CD8-positive, alpha-beta memory T cell (primary cell): ENCODE measurements at regions not wholly inside any gene's neighbourhood (a gene's known extent, or its start where the extent isn't known, plus 50 kb on each side); places are given as distances from the start of the nearest gene placed in this dataset.
"Not testable (repeated sequence)": the region's sequence is repeated elsewhere in the genome, so short reads cannot be mapped to it uniquely, and the experiment has no call there.

Source experiments
- CTCF ChIA-PET: fragments of 350-600 bp; sonication (Branson Sonifier 250); formaldehyde crosslinking; loops from one replicate; lab custom pipeline; 2021; ENCODE audit warnings: antibody characterized with exemption; lab: Charles Lee
- POLR2A ChIA-PET: fragments of 350-600 bp; sonication (Branson Sonifier 250); formaldehyde crosslinking; loops from one replicate; lab custom pipeline; 2021; ENCODE audit warnings: antibody characterized with exemption; lab: Charles Lee
- DNase-seq, 5 donors: peaks; one replicate each; pipeline versions ENCODE4 v3.0.0 to v3.0.0-alpha.2; 2020 to 2022; ENCODE audit warnings: mixed read lengths in 1 of 5
- H3K27ac ChIP-seq: one replicate; pipeline ENCODE4 v1.7.0; 2013; ENCODE audit warnings: low read depth, mild to moderate bottlenecking, low read length, moderate library complexity
- H3K27me3 ChIP-seq: 2 replicates; pipeline ENCODE4 v1.7.0; 2013; ENCODE audit warnings: low read length, mild to moderate bottlenecking; ENCODE audit not compliant: insufficient read depth, poor library complexity, severe bottlenecking
- H3K36me3 ChIP-seq: 2 replicates; pipeline ENCODE4 v1.7.0; 2013; ENCODE audit warnings: mild to moderate bottlenecking, low read length, moderate library complexity; ENCODE audit not compliant: insufficient read depth
- H3K4me1 ChIP-seq: 2 replicates; pipeline ENCODE4 v1.7.0; 2013; ENCODE audit warnings: mild to moderate bottlenecking, low read length, moderate library complexity; ENCODE audit not compliant: insufficient read depth
- H3K4me3 ChIP-seq: 2 replicates; pipeline ENCODE4 v1.7.0; 2013; ENCODE audit warnings: mild to moderate bottlenecking, low read length
- H3K9me3 ChIP-seq: 2 replicates; pipeline ENCODE4 v1.7.0; 2013; ENCODE audit warnings: mild to moderate bottlenecking, low read length
- H3K27ac Mint-ChIP-seq, 8 donors: one replicate each; pipeline ENCODE4 v1.8.0; 2020 to 2021; ENCODE audit warnings: mixed read lengths in 8 of 8, mild to moderate bottlenecking in 6 of 8, inconsistent platforms in 3 of 8, moderate library complexity in 3 of 8
- H3K27me3 Mint-ChIP-seq, 2 donors: one replicate each; pipeline ENCODE4 v1.8.0; 2020 to 2021; ENCODE audit warnings: mixed read lengths in 2 of 2, mild to moderate bottlenecking in 1 of 2, moderate library complexity in 1 of 2
- H3K36me3 Mint-ChIP-seq, 3 donors: one replicate each; pipeline ENCODE4 v1.8.0; 2020 to 2021; ENCODE audit warnings: mixed read lengths in 3 of 3, inconsistent platforms in 1 of 3, mild to moderate bottlenecking in 1 of 3
- H3K4me1 Mint-ChIP-seq, 3 donors: one replicate each; pipeline ENCODE4 v1.8.0; 2020 to 2021; ENCODE audit warnings: mixed read lengths in 3 of 3, inconsistent platforms in 1 of 3, mild to moderate bottlenecking in 1 of 3
- H3K4me3 Mint-ChIP-seq, 7 donors: one replicate each; pipeline ENCODE4 v1.8.0; 2020 to 2021; ENCODE audit warnings: mixed read lengths in 7 of 7, mild to moderate bottlenecking in 6 of 7, moderate library complexity in 4 of 7, inconsistent platforms in 2 of 7
- H3K9me3 Mint-ChIP-seq, 5 donors: one replicate each; pipeline ENCODE4 v1.8.0; 2020 to 2022; ENCODE audit warnings: mixed read lengths in 5 of 5, mild to moderate bottlenecking in 3 of 5, moderate library complexity in 2 of 5, inconsistent platforms in 1 of 5

GRCh38 chr16:55072976-55073375 is 142.3 kb downstream of the IRX5 start:
- Mint-ChIP-seq H3K4me1 (no peaks in the 10 kb centered on the region), H3K9me3 (peaks cover 0 to 2% (median 0%) of the 10 kb centered on the region in 5 donors), H3K27ac (no peak overlapping the region), H3K27me3 (peaks cover 0 to 1% of the 10 kb centered on the region in 2 donors), H3K36me3 (no peaks in the 10 kb centered on the region), H3K4me3 (no peak overlapping the region)
- H3K9me3 ChIP-seq: no peaks in the 10 kb centered on the region
- H3K27me3 ChIP-seq: no peaks in the 10 kb centered on the region
- H3K4me1 ChIP-seq: no peaks in the 10 kb centered on the region
- no peak for DNase-seq
- no peak overlapping the region for H3K27ac ChIP-seq
- H3K36me3 ChIP-seq: no peaks in the 10 kb centered on the region
- H3K4me3 ChIP-seq: no peak overlapping the region
- ChIA-PET POLR2A (no interaction called here), CTCF (no interaction called here)

GRCh38 chr16:55073830-55074229 is 143.2 kb downstream of the IRX5 start:
- CTCF ChIA-PET: no interaction called here
- no peaks in the 10 kb centered on the region for H3K4me1 ChIP-seq
- no peak overlapping the region for H3K4me3 Mint-ChIP-seq
- no peaks in the 10 kb centered on the region for H3K36me3 Mint-ChIP-seq
- H3K9me3 Mint-ChIP-seq: peaks cover 0 to 2% (median 0%) of the 10 kb centered on the region in 5 donors
- H3K36me3 ChIP-seq: no peaks in the 10 kb centered on the region
- H3K27me3 ChIP-seq: no peaks in the 10 kb centered on the region
- no peak overlapping the region for H3K4me3 ChIP-seq
- no peaks in the 10 kb centered on the region for H3K9me3 ChIP-seq
- DNase-seq: no peak
- peak overlapping the region in 1 of 8 donors; percentile 44 for H3K27ac Mint-ChIP-seq
- POLR2A ChIA-PET: no interaction called here
- H3K4me1 Mint-ChIP-seq: no peaks in the 10 kb centered on the region
- H3K27ac ChIP-seq: no peak overlapping the region
- peaks cover 0 to 1% of the 10 kb centered on the region in 2 donors for H3K27me3 Mint-ChIP-seq

DNA sequence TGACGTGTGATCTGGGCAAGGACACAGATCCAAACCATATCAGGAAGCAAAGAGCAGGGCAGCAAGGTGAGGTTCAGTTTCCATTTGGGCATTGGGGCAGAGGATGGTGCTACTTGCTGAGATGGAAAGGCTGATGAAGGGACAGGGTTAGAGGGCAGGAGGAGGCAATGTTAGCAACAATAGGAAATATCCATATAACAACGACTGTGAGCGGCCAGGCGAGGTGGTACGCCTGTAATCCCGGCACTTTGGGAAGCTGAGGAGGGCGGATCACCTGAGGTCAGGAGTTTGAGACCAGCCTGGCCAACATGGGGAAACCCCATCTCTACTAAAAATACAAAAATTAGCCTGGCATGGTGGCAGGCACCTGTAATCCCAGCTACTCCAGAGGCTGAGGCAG is 144.5 kb downstream of the IRX5 start:
- H3K4me1 Mint-ChIP-seq, H3K9me3 Mint-ChIP-seq, H3K36me3 Mint-ChIP-seq, H3K4me3 Mint-ChIP-seq, H3K27ac ChIP-seq, H3K4me3 ChIP-seq, H3K9me3 ChIP-seq, H3K27me3 Mint-ChIP-seq, H3K4me1 ChIP-seq, H3K36me3 ChIP-seq, H3K27ac Mint-ChIP-seq, DNase-seq, H3K27me3 ChIP-seq, POLR2A ChIA-PET, CTCF ChIA-PET: not testable (repeated sequence)

GRCh38 chr16:55076053-55076452 is 145.4 kb downstream of the IRX5 start:
- H3K4me1 ChIP-seq: no peaks in the 10 kb centered on the region
- Mint-ChIP-seq H3K9me3 (peaks cover 0 to 2% (median 0%) of the 10 kb centered on the region in 5 donors), H3K27ac (no peak overlapping the region), H3K4me1 (no peaks in the 10 kb centered on the region), H3K27me3 (peaks cover 0 to 1% of the 10 kb centered on the region in 2 donors), H3K4me3 (no peak overlapping the region), H3K36me3 (no peaks in the 10 kb centered on the region)
- ChIA-PET CTCF (no interaction called here), POLR2A (no interaction called here)
- H3K4me3 ChIP-seq: no peak overlapping the region
- H3K9me3 ChIP-seq: no peaks in the 10 kb centered on the region
- H3K27ac ChIP-seq: no peak overlapping the region
- no peaks in the 10 kb centered on the region for H3K27me3 ChIP-seq
- DNase-seq: no peak
- H3K36me3 ChIP-seq: no peaks in the 10 kb centered on the region

DNA sequence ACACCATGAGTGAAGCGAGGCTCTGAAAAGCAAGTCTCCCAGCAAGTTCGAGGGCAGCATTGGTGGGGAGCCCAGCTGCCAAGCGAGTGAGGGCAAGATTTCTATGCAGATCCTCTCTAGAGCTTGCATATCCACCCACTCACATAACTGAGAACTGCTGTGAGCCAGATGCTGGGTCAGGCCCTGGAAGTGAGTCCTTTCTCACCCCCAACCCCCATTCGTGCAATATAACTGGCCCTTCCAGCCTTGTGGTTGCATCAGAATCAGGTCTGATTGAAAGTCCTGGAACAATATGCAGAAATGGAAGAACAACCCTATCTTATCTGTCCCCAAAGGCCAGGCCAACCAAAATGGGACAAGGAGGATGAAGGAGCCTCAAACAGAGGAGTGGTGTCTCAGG is 146.6 kb downstream of the IRX5 start:
- ChIA-PET POLR2A (no interaction called here), CTCF (no interaction called here)
- Histone ChIP-seq H3K27me3 (no peaks in the 10 kb centered on the region), H3K36me3 (no peaks in the 10 kb centered on the region), H3K4me1 (no peaks in the 10 kb centered on the region), H3K9me3 (no peaks in the 10 kb centered on the region), H3K27ac (no peak overlapping the region), H3K4me3 (no peak overlapping the region)
- H3K4me1 Mint-ChIP-seq: no peaks in the 10 kb centered on the region
- DNase-seq: no peak
- H3K4me3 Mint-ChIP-seq: no peak overlapping the region
- no peak overlapping the region for H3K27ac Mint-ChIP-seq
- peaks cover 0 to 1% of the 10 kb centered on the region in 2 donors for H3K27me3 Mint-ChIP-seq
- no peaks in the 10 kb centered on the region for H3K36me3 Mint-ChIP-seq
- peaks cover 0 to 2% (median 0%) of the 10 kb centered on the region in 5 donors for H3K9me3 Mint-ChIP-seq

DNA sequence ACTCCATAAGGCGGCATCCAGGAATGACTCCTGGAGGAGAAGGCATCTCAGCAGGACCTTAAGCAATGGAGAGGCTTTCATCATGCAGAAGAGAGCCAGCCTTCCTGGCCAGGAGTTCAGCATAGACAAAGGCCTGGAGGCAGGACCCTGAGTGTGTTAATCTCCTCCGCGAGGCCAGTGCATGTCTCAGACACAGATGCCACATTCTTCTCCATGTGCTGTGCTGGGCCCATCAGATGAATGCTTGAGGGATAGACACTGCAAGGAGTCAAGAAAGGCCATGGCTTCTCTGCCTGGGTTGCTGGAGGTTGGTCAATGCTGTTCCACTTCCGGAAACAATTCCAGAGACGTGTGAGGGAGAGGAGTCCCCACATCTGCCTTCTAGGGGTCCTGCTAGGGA is 147.5 kb downstream of the IRX5 start:
- Mint-ChIP-seq H3K27ac (no peak overlapping the region), H3K36me3 (no peaks in the 10 kb centered on the region), H3K9me3 (peaks cover 0 to 2% (median 0%) of the 10 kb centered on the region in 5 donors), H3K4me1 (no peaks in the 10 kb centered on the region), H3K4me3 (no peak overlapping the region), H3K27me3 (peaks cover 0 to 3% of the 10 kb centered on the region in 2 donors)
- no peaks in the 10 kb centered on the region for H3K9me3 ChIP-seq
- no peak overlapping the region for H3K27ac ChIP-seq
- no peaks in the 10 kb centered on the region for H3K27me3 ChIP-seq
- no peaks in the 10 kb centered on the region for H3K36me3 ChIP-seq
- DNase-seq: no peak
- CTCF ChIA-PET: no interaction called here
- POLR2A ChIA-PET: no interaction called here
- H3K4me1 ChIP-seq: no peaks in the 10 kb centered on the region
- H3K4me3 ChIP-seq: no peak overlapping the region

GRCh38 chr16:55078699-55079410 is 148.2 kb downstream of the IRX5 start:
- no peak overlapping the region for H3K27ac ChIP-seq
- H3K4me3 ChIP-seq: no peak overlapping the region
- H3K9me3 ChIP-seq: no peaks in the 10 kb centered on the region
- no peaks in the 10 kb centered on the region for H3K36me3 ChIP-seq
- H3K36me3 Mint-ChIP-seq: no peaks in the 10 kb centered on the region
- no peak overlapping the region for H3K27ac Mint-ChIP-seq
- H3K27me3 ChIP-seq: no peaks in the 10 kb centered on the region
- no peaks in the 10 kb centered on the region for H3K4me1 ChIP-seq
- H3K9me3 Mint-ChIP-seq: peaks cover 0 to 2% (median 0%) of the 10 kb centered on the region in 5 donors
- peaks cover 0 to 3% of the 10 kb centered on the region in 2 donors for H3K27me3 Mint-ChIP-seq
- H3K4me1 Mint-ChIP-seq: no peaks in the 10 kb centered on the region
- ChIA-PET POLR2A (no interaction called here), CTCF (no interaction called here)
- DNase-seq: no peak
- no peak overlapping the region for H3K4me3 Mint-ChIP-seq

DNA sequence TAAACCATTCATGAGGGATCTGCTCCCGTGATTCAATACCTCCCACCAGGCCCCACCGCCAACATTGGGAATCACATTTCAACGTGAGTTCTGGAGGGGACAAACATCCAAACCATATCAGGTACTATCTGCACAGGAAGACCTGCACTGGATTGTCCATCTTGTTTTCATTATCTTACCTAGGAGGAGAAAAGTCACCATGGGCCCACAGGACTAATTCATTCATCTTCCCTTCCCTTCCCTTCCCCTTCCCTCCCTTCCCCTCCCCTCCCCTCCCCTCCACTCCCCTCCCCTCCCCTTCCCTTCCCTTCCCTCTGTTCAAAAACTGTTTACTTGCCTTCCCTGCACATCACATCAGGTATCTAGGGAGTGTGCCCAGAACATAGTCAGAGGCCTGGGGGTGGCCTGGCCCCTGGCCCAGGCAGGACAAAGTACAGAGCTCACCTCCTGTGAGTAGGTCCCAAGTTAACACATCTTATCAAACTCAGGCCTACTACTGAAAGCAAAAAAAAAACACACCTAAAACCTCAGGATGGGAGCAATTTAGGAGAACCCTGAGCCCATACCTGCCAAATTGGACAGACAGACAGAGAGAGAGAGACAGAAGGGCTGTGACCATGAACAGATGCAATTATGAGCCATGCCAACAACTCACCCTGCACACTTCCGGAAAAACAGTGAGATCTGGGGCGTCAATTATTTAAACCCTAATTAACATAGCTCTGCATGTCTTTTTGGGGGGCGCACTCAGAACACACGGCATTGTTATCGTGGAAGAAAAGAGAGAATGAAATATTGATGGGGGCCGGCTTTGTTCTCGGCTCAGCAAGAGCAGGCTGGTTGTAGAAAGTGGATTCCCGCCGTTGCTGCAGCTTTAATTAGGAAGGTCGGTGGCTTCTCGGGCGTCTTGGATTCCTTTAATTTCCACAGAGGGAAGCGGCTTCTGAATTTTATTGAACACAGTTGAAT is 151.2 kb downstream of the IRX5 start:
- H3K36me3 Mint-ChIP-seq: no peaks in the 10 kb centered on the region
- Histone ChIP-seq H3K27me3 (no peaks in the 10 kb centered on the region), H3K9me3 (no peaks in the 10 kb centered on the region), H3K36me3 (no peaks in the 10 kb centered on the region), H3K4me3 (no peak overlapping the region), H3K27ac (no peak overlapping the region), H3K4me1 (no peaks in the 10 kb centered on the region)
- no peak for DNase-seq
- ChIA-PET CTCF (interaction anchor here (1.4 kb wide), 1 partner anchor 28 kb away, joined by 3 read pairs; no protein-coding TSS in a partner anchor), POLR2A (no interaction called here)
- peaks cover 0 to 2% (median 0%) of the 10 kb centered on the region in 5 donors for H3K9me3 Mint-ChIP-seq
- H3K27ac Mint-ChIP-seq: no peak overlapping the region
- no peak overlapping the region for H3K4me3 Mint-ChIP-seq
- H3K27me3 Mint-ChIP-seq: peaks cover 0 to 3% of the 10 kb centered on the region in 2 donors
- H3K4me1 Mint-ChIP-seq: no peaks in the 10 kb centered on the region
